T1000 (cell line): ENCODE measurements at regions not wholly inside any gene's neighbourhood (a gene's known extent, or its start where the extent isn't known, plus 50 kb on each side); places are given as distances from the start of the nearest gene placed in this dataset.
A peak's percentile ranks its signal among the peaks of the same experiment; 100 is the strongest.

Source experiments
- DNase-seq: peaks from one replicate; lab custom pipeline; 2025; ENCODE audit warnings: mixed read lengths; lab: John Stamatoyannopoulos, UW

GRCh38 chr15:94761574-94761973 lies 530.2 kb downstream of the MCTP2 start:
- DNase-seq, result no peak

GRCh38 chr15:94769089-94769488 lies 537.7 kb downstream of the MCTP2 start:
- no peak for DNase-seq

- no peak for DNase-seq
These were observed 538.8 kb downstream of the MCTP2 start for GRCh38 chr15:94770199-94770598.

GRCh38 chr15:94777037-94777436 lies 545.7 kb downstream of the MCTP2 start:
- no peak for DNase-seq

- DNase-seq, result no peak
These were observed 547.5 kb downstream of the MCTP2 start for GRCh38 chr15:94778840-94779239.

- DNase-seq, result no peak
These were observed 548.8 kb downstream of the MCTP2 start for GRCh38 chr15:94780166-94780565.

- DNase-seq, result no peak
These were observed 553.7 kb downstream of the MCTP2 start for GRCh38 chr15:94785091-94785490.

GRCh38 chr15:94791008-94791407 lies 559.6 kb downstream of the MCTP2 start:
- DNase-seq, result no peak

GRCh38 chr15:94791510-94791909 lies 560.1 kb downstream of the MCTP2 start:
- no peak for DNase-seq

GRCh38 chr15:94792196-94792595 lies 560.8 kb downstream of the MCTP2 start:
- DNase-seq, result no peak

GRCh38 chr15:94793207-94793606 lies 561.8 kb downstream of the MCTP2 start:
- no peak for DNase-seq

GRCh38 chr15:94793641-94794040 lies 562.3 kb downstream of the MCTP2 start:
- DNase-seq, result no peak

- DNase-seq, result no peak
These were observed 573.3 kb downstream of the MCTP2 start for GRCh38 chr15:94804613-94805012.

GRCh38 chr15:94815110-94815731 lies 583.9 kb downstream of the MCTP2 start:
- no peak for DNase-seq

- DNase-seq, result no peak
These were observed 584.6 kb downstream of the MCTP2 start for GRCh38 chr15:94815914-94816313.

GRCh38 chr15:94829887-94830884 lies 598.8 kb downstream of the MCTP2 start:
- DNase-seq, result no peak

GRCh38 chr15:94834000-94834399 lies 602.6 kb downstream of the MCTP2 start:
- DNase-seq, result no peak

GRCh38 chr15:94834494-94834893 lies 603.1 kb downstream of the MCTP2 start:
- no peak for DNase-seq

- DNase-seq, result no peak
These were observed 606.9 kb downstream of the MCTP2 start for GRCh38 chr15:94838281-94838680.

GRCh38 chr15:94840794-94841783 lies 609.7 kb downstream of the MCTP2 start:
- DNase-seq, result peak; percentile 11

- DNase-seq, result no peak
These were observed 611.7 kb downstream of the MCTP2 start for GRCh38 chr15:94843060-94843459.

GRCh38 chr15:94844198-94844537 lies 612.8 kb downstream of the MCTP2 start:
- DNase-seq, result no peak
